Thyroid gland (tissue), 4 donors: ENCODE measurements at regions not wholly inside any gene's neighbourhood (a gene's known extent, or its start where the extent isn't known, plus 50 kb on each side); places are given as distances from the start of the nearest gene placed in this dataset.

Experiments used
- DNase-seq, 2 donors: peaks; one replicate each; pipeline ENCODE4 v3.0.0-alpha.2; 2019
- H3K27ac ChIP-seq, 3 donors: fragments of 200-600 bp; sonication (generic); 1 replicate in 2 of 3; 2 replicates in 1 of 3; pipeline ENCODE4 v1.5.1; 2016 to 2019; ENCODE audit warnings: mild to moderate bottlenecking in 1 of 3, moderate library complexity in 1 of 3
- H3K27me3 ChIP-seq: fragments of 200-600 bp; sonication (generic); one replicate; pipeline ENCODE4 v1.5.1; 2019
- H3K36me3 ChIP-seq, 2 donors: fragments of 200-600 bp; sonication (generic); one replicate each; pipeline ENCODE4 v1.5.1; 2016 to 2019
- H3K4me1 ChIP-seq, 2 donors: fragments of 200-600 bp; sonication (generic); one replicate each; pipeline ENCODE4 v1.5.1; 2017 to 2019
- H3K4me3 ChIP-seq, 3 donors: fragments of 200-600 bp; sonication (generic); replicated peaks in 1 of 3; 1 replicate in 2 of 3; 2 replicates in 1 of 3; pipeline ENCODE4 v1.5.1; 2016; ENCODE audit warnings: mild to moderate bottlenecking in 1 of 3
- H3K9me3 ChIP-seq: fragments of 200-600 bp; sonication (generic); one replicate; pipeline ENCODE4 v1.5.1; 2017
- POLR2A ChIP-seq, 2 donors: fragments of 450-650 bp; IDR thresholded peaks; one replicate each; pipeline ENCODE4 v1.6.1; 2017; ENCODE audit warnings: antibody characterized with exemption in 2 of 2, mild to moderate bottlenecking in 2 of 2, moderate library complexity in 1 of 2
- WGBS, 2 donors: methylation state at CpG; one replicate each; pipeline ENCODE4 v1.1.5; 2017; 5-methylcytosine and 5-hydroxymethylcytosine counted together
- intact Hi-C: fragments of 100-400 bp; cut with DNase I; formaldehyde crosslinking; loops from one replicate; pipeline ENCODE4 v1.15.1; 2023
- TF ChIP-seq, protein P1 (sequence below), 6 experiments: fragments of 200-600 bp in 3 of 6; fragments of 450-650 bp in 3 of 6; sonication (generic) in 3 of 6; IDR thresholded peaks; one replicate each; pipeline ENCODE4 v1.5.1; 2016 to 2019; ENCODE audit warnings: antibody characterized with exemption in 6 of 6, mild to moderate bottlenecking in 2 of 6, inconsistent platforms in 1 of 6, moderate library complexity in 1 of 6

DNA sequence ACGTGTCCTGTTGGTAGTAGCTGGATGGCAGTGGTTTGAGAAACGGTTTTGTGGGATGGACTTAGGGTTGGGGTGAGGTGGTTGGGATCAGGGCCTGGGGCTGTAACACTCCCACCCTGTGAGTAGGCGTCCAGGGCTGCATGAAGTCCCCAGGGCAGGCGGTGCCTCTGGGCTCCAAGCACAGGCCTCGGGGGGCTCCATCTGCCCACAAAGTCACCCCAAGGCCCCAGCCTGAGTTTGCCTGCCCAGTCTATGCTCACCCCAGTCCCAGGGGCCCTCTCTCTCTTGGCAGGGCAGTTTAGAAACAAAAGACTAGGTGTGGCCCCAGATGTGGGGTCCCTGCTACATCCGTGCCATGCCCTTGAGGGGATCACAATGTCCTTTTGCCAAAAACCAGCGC, 86.9 kb upstream of the PRR23E start:
- DNase-seq: no peak
- WGBS, 2 donors: 96 to 97% methylated on average over 4 to 7 of the region's 7 CpGs
- Histone ChIP-seq H3K9me3 (no peaks in the 10 kb centered on the region), H3K4me1 (no peaks in the 10 kb centered on the region), H3K4me3 (no peak overlapping the region), H3K36me3 (no peaks in the 10 kb centered on the region), H3K27me3 (no peaks in the 10 kb centered on the region), H3K27ac (no peak overlapping the region)
- TF ChIP-seq POLR2A (IDR thresholded peaks at IDR 0.05): no peak
- TF ChIP-seq, protein P1, sequence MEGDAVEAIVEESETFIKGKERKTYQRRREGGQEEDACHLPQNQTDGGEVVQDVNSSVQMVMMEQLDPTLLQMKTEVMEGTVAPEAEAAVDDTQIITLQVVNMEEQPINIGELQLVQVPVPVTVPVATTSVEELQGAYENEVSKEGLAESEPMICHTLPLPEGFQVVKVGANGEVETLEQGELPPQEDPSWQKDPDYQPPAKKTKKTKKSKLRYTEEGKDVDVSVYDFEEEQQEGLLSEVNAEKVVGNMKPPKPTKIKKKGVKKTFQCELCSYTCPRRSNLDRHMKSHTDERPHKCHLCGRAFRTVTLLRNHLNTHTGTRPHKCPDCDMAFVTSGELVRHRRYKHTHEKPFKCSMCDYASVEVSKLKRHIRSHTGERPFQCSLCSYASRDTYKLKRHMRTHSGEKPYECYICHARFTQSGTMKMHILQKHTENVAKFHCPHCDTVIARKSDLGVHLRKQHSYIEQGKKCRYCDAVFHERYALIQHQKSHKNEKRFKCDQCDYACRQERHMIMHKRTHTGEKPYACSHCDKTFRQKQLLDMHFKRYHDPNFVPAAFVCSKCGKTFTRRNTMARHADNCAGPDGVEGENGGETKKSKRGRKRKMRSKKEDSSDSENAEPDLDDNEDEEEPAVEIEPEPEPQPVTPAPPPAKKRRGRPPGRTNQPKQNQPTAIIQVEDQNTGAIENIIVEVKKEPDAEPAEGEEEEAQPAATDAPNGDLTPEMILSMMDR (IDR thresholded peaks at IDR 0.05): no peak
- intact Hi-C loops: no loop called here

DNA sequence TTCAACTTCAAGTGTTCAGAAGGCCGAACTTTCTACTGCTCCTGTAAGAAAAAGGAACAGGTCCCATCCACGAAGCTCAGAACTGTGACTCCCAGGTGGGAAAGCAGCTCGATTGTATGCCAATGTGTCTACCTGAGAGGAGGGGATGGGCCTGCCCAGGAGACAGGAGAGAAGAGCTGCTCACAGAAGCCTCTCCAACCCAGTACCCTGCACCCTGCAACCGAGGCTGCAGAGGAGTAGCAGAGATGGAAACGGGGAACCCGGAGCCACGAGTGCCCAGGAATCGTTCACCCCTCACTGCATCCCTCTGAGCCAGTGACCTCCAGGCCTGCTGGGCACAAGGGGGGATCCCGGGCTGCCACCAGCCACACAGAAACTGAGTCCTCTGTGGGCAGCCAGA, 86.5 kb upstream of the PRR23E start:
- TF ChIP-seq, protein P1 (IDR thresholded peaks at IDR 0.05): no peak
- TF ChIP-seq POLR2A (IDR thresholded peaks at IDR 0.05): no peak
- no peaks in the 10 kb centered on the region for H3K27me3 ChIP-seq
- H3K9me3 ChIP-seq: no peaks in the 10 kb centered on the region
- no peak overlapping the region for H3K4me3 ChIP-seq
- no peaks in the 10 kb centered on the region for H3K36me3 ChIP-seq
- no peak overlapping the region for H3K27ac ChIP-seq
- no peaks in the 10 kb centered on the region for H3K4me1 ChIP-seq
- WGBS, 2 donors: 76 to 79% methylated on average over 9 of the region's 9 CpGs
- DNase-seq: no peak
- intact Hi-C loops: no loop called here

DNA sequence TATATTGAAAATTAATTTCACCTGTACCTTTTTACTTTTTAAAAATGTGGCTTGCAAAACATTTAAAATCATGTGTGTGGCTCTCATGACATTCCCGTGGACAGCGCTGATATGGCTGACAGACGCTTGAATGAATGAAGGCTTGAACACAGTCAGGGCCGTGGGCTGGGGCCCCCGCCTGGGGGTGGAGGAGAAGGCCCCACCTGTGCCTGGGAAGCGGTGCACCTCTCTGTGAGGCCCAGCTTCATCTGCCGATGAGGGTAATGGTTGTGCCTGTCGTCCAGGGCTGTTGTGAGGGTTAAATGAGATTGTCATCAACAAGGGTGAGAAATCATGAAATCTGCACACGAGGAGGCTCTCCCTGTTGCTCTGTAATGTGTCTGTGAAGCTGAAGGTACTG, 85.9 kb upstream of the PRR23E start:
- intact Hi-C loops: no loop called here
- no peak for TF ChIP-seq POLR2A (IDR thresholded peaks at IDR 0.05)
- TF ChIP-seq, protein P1 (IDR thresholded peaks at IDR 0.05): no peak
- no peak for DNase-seq
- Histone ChIP-seq H3K36me3 (no peaks in the 10 kb centered on the region), H3K27ac (no peak overlapping the region), H3K4me1 (no peaks in the 10 kb centered on the region), H3K27me3 (no peaks in the 10 kb centered on the region), H3K4me3 (no peak overlapping the region), H3K9me3 (no peaks in the 10 kb centered on the region)
- WGBS, 2 donors: 82 to 83% methylated on average over 9 of the region's 9 CpGs

DNA sequence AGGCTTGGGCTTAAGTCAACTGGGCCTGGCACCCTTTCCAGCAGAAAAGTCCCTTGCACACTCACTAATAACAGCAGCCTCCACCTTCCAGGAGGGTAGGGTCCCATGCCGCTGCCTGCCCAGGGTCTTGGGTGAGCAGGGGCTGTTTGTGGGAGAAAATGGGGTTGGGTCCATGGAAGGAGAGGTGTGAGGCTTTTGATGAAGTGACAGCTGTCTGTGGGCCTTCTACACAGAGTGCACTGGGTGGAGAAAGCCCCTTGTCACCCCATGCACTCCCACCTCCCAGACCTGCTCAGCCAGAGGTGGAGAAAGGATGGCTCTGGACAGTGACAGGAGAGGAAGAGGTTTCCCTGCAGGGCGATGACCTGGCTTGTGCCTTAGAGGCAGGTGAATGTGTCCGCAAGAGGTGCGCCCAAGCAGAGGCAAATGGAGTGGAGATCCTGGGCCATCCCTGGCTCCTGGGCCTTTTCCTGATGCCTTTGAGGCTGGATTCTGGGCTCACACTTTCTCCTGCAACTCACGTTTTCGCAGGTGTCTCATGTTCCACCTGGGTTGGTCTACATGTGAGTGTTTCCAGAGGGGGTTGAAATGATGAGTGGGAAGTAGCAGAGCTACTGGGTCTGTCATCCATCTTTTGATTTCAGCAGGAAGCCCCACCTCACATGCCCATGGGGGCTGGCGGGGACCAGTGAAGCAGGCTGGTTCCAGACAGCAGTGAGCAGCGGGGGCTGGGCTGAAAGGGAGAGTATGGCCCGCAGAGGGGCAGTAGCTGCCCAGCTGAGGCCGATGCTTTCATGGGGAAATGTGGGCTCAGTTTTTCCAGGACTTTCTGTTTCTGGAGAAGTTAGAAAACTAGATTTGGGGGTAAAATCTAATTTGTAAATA, 85.2 kb upstream of the PRR23E start:
- no peak for DNase-seq
- no peaks in the 10 kb centered on the region for H3K36me3 ChIP-seq
- WGBS, 2 donors: 89 to 92% methylated on average over 10 of the region's 10 CpGs
- no peaks in the 10 kb centered on the region for H3K27me3 ChIP-seq
- TF ChIP-seq, protein P1 (IDR thresholded peaks at IDR 0.05): no peak
- no peak for TF ChIP-seq POLR2A (IDR thresholded peaks at IDR 0.05)
- intact Hi-C loops: no loop called here
- H3K9me3 ChIP-seq: no peaks in the 10 kb centered on the region
- H3K27ac ChIP-seq: no peak overlapping the region
- H3K4me3 ChIP-seq: no peak overlapping the region
- H3K4me1 ChIP-seq: no peaks in the 10 kb centered on the region

DNA sequence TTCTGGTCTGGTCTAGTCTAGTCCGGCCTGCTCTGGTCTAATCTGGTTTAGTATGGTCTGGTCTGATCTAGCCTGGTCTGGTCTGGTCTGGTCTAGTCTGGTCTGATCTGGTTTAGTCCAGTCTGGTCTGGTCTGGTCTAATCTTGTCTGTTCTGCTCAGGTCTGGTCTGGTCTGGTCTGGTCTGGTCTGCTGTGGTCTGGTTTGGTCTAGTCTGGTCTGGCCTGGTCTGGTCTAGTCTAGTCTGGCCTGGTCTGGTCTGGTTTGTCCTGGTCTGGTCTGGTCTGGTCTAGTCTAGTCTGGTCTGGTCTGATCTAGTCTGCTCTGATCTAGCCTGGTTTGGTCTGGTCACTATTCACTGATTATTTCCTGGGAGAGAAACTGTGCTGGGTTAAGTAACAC, 84.1 kb upstream of the PRR23E start:
- Histone ChIP-seq H3K4me3 (no peak overlapping the region), H3K27me3 (no peaks in the 10 kb centered on the region), H3K27ac (no peak overlapping the region), H3K4me1 (no peaks in the 10 kb centered on the region), H3K36me3 (no peaks in the 10 kb centered on the region), H3K9me3 (no peaks in the 10 kb centered on the region)
- no peak for TF ChIP-seq POLR2A (IDR thresholded peaks at IDR 0.05)
- TF ChIP-seq, protein P1 (IDR thresholded peaks at IDR 0.05): no peak
- intact Hi-C loops: no loop called here
- WGBS, 2 donors: 50 to 92% methylated on average over 1 of the region's 1 CpG
- no peak for DNase-seq
